HG03378 (cell line): ENCODE measurements at regions not wholly inside any gene's neighbourhood (a gene's known extent, or its start where the extent isn't known, plus 50 kb on each side); places are given as distances from the start of the nearest gene placed in this dataset.
"Not testable (repeated sequence)": the region's sequence is repeated elsewhere in the genome, so short reads cannot be mapped to it uniquely, and the experiment has no call there.

Source experiments
- ATAC-seq: cut with Tn5 transposase; IDR thresholded peaks from one replicate; pipeline ENCODE4 v1.9.1; 2021; ENCODE audit warnings: mild to moderate bottlenecking, moderate library complexity; ENCODE audit not compliant: unreplicated experiment

GRCh38 chr4:12492730-12493393, 991.3 kb downstream of the RAB28 start:
- no peak for ATAC-seq

GRCh38 chr4:12488672-12489071, 995.5 kb downstream of the RAB28 start:
- ATAC-seq, result no peak

GRCh38 chr4:12487000-12487399, 997.1 kb downstream of the RAB28 start:
- ATAC-seq, result no peak

- no peak for ATAC-seq
Measured at GRCh38 chr4:12472087-12472486, 1012.1 kb downstream of the RAB28 start.

- no peak for ATAC-seq
Measured at GRCh38 chr4:12471193-12471592, 1012.9 kb downstream of the RAB28 start.

GRCh38 chr4:12461576-12461975, 1022.6 kb downstream of the RAB28 start:
- not testable (repeated sequence) for ATAC-seq

GRCh38 chr4:12459126-12459525, 1025.0 kb downstream of the RAB28 start:
- ATAC-seq, result no peak

- no peak for ATAC-seq
Measured at GRCh38 chr4:12458621-12459020, 1025.5 kb downstream of the RAB28 start.

GRCh38 chr4:12452291-12452690, 1023.6 kb upstream of the HS3ST1 start:
- ATAC-seq, result no peak

GRCh38 chr4:12447451-12447850, 1018.8 kb upstream of the HS3ST1 start:
- no peak for ATAC-seq

- ATAC-seq, result no peak
Measured at GRCh38 chr4:12446657-12447185, 1018.0 kb upstream of the HS3ST1 start.

- ATAC-seq, result no peak
Measured at GRCh38 chr4:12446256-12446655, 1017.6 kb upstream of the HS3ST1 start.

- no peak for ATAC-seq
Measured at GRCh38 chr4:12445711-12446235, 1017.1 kb upstream of the HS3ST1 start.

- ATAC-seq, result no peak
Measured at GRCh38 chr4:12439633-12440305, 1011.1 kb upstream of the HS3ST1 start.

- ATAC-seq, result not testable (repeated sequence)
Measured at GRCh38 chr4:12431259-12431658, 1002.6 kb upstream of the HS3ST1 start.

- no peak for ATAC-seq
Measured at GRCh38 chr4:12421364-12421763, 992.7 kb upstream of the HS3ST1 start.

GRCh38 chr4:12416755-12417154, 988.1 kb upstream of the HS3ST1 start:
- ATAC-seq, result no peak

- no peak for ATAC-seq
Measured at GRCh38 chr4:12414181-12414812, 985.6 kb upstream of the HS3ST1 start.

GRCh38 chr4:12411072-12411471, 982.4 kb upstream of the HS3ST1 start:
- ATAC-seq, result no peak

GRCh38 chr4:12409507-12410190, 981.0 kb upstream of the HS3ST1 start:
- ATAC-seq, result no peak

GRCh38 chr4:12408364-12408763, 979.7 kb upstream of the HS3ST1 start:
- no peak for ATAC-seq
